ENCODE measurements at regions not wholly inside any gene's neighbourhood (a gene's known extent, or its start where the extent isn't known, plus 50 kb on each side); places are given as distances from the start of the nearest gene placed in this dataset.

GRCh38 chr6:128739112-128739511, 143.8 kb upstream of the LAMA2 start:
- no peak for ATAC-seq
- Histone ChIP-seq H3K79me2 (ENCODE audit: control insufficient read depth, insufficient read depth, low read length) (no peaks in the 10 kb centered on the region), H3K36me3 (ENCODE audit: control insufficient read depth in 2 of 2, insufficient read depth in 2 of 2, low read length in 1 of 2) (no peaks in the 10 kb centered on the region), H3K4me1 (ENCODE audit: control insufficient read depth, insufficient read depth, low read length) (no peaks in the 10 kb centered on the region), H3K4me3 (no peak overlapping the region), H2AFZ (ENCODE audit: control insufficient read depth, low read depth, low read length) (no peak overlapping the region), H3K9me3 (replicated peaks; ENCODE audit: control insufficient read depth, insufficient read depth, low read length) (no peaks in the 10 kb centered on the region), H3K27me3 (replicated peaks in 1 of 2; ENCODE audit: control insufficient read depth in 2 of 2, insufficient read depth in 2 of 2, low read length in 1 of 2) (no peaks in the 10 kb centered on the region), H3K9ac (ENCODE audit: control insufficient read depth, insufficient read depth, low read length) (no peak overlapping the region), H4K20me1 (ENCODE audit: control insufficient read depth, insufficient read depth) (no peaks in the 10 kb centered on the region), H3K27ac (ENCODE audit: control insufficient read depth, insufficient read depth) (no peak overlapping the region), H3K4me2 (ENCODE audit: control insufficient read depth, insufficient read depth) (no peak overlapping the region)
- DNase-seq (ENCODE audit: low read depth, low spot score): no peak
- intact Hi-C loops (cut with micrococcal nuclease; ENCODE audit: unreplicated experiment) (no loop called here), in situ Hi-C loops (cut with MboI) (loop anchor here (10.0 kb wide), 2 partner anchors 506 to 1004 kb away; no protein-coding TSS in a partner anchor)
- 15% methylated on average over 2 of the region's 2 CpGs for WGBS (ENCODE audit: insufficient coverage, insufficient replicate concordance, low lambda C conversion rate, missing lambda C conversion rate)
- no TSS peak for BruUV-seq (replicated peaks)
- ChIA-PET SMC1A (ENCODE audit: uncharacterized antibody, unreplicated experiment) (no interaction called here), CTCF (interaction anchor here (1.2 to 1.4 kb wide), 2 partner anchors 8 to 13 kb away, joined by 3 read pairs; no protein-coding TSS in a partner anchor), POLR2A (no interaction called here), RAD21 (ENCODE audit: unreplicated experiment) (no interaction called here)
- FAIRE-seq: no peak
- TF ChIP-seq TARDBP (IDR thresholded peaks at IDR 0.05; ENCODE audit: borderline replicate concordance): no peak
- no peak for TF ChIP-seq EZH2 (IDR thresholded peaks at IDR 0.05; ENCODE audit: borderline replicate concordance, control insufficient read depth, low read depth, low read length)
- no peak for TF ChIP-seq PRDM15 (CRISPR knock-in tag; IDR thresholded peaks at IDR 0.05)
- no peak for TF ChIP-seq ZZZ3 (IDR thresholded peaks at IDR 0.05; ENCODE audit: control insufficient read depth, insufficient read length, low read depth)
- no peak for TF ChIP-seq SRF (IDR thresholded peaks at IDR 0.05; ENCODE audit: low read depth in 2 of 2, low read length in 2 of 2)
- TF ChIP-seq BHLHE40 (IDR thresholded peaks at IDR 0.05; ENCODE audit: borderline replicate concordance in 1 of 2, low read depth in 2 of 2, low read length in 1 of 2): no peak
- TF ChIP-seq CBX3 (IDR thresholded peaks at IDR 0.05; ENCODE audit: borderline replicate concordance, low read depth): no peak
- TF ChIP-seq ZNF217 (IDR thresholded peaks at IDR 0.05): no peak
- no peak for TF ChIP-seq TAF1 (IDR thresholded peaks at IDR 0.05; ENCODE audit: borderline replicate concordance, low read depth, low read length)
- TF ChIP-seq BMI1 (IDR thresholded peaks at IDR 0.05; ENCODE audit: borderline replicate concordance): no peak
- TF ChIP-seq NR2C1 (IDR thresholded peaks at IDR 0.05): no peak
- no peak for TF ChIP-seq ZNF687 (IDR thresholded peaks at IDR 0.05)
- no peak for TF ChIP-seq NR2C2 (IDR thresholded peaks at IDR 0.05; ENCODE audit: borderline replicate concordance, control insufficient read depth, insufficient read length, low read depth)
- TF ChIP-seq RELA (IDR thresholded peaks at IDR 0.05; ENCODE audit: borderline replicate concordance, partially characterized antibody): no peak

Data from GM12878 (cell line).